GM18951 (cell line): ENCODE measurements at regions not wholly inside any gene's neighbourhood (a gene's known extent, or its start where the extent isn't known, plus 50 kb on each side); places are given as distances from the start of the nearest gene placed in this dataset.

Experiments used
- POLR2A ChIP-seq: IDR thresholded peaks from 4 replicates; pipeline ENCODE4 v1.6.1; 2011; ENCODE audit warnings: mild to moderate bottlenecking; ENCODE audit not compliant: insufficient read length, insufficient read depth; ENCODE audit errors: extremely low read depth
- in situ Hi-C: fragments of 300-500 bp; cut with MboI; formaldehyde crosslinking; loops from one replicate; pipeline ENCODE4 v1.12.0; 2022; ENCODE audit warnings: low sequenced_read_pairs, mixed read lengths, inconsistent platforms; ENCODE audit not compliant: unreplicated experiment

DNA sequence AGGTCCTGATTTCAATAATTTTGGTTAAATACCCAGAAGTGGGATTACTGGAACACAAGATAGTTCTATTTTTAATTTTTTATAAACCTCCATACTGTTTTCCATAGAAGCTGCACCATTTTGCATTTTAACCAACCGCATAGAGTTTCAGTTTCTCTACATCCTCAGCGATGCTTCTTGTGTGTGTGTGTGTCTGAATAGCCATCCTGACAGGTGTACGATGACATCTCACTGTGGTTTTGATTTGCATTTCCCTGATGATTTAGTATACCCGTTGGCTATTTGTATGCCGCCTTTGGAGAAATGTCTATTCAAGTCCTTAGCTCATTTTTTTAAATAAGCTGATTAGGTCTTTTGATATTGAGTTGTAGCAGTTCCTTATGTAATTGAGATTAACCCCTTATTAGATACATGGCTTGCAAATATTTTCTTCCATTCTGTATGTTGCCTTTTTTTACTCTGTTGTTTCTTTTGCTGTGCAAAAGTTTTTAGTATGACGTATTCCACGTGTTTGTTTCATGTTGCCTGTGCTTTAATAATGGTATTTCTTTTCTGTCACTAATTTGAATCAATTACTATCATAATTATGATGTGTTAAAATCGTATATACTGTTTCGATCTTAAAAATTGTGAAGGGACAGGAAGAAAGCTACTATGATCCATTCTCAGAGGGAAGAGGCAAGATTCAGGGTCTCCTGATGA, 227.2 kb upstream of the MON1B start:
- no peak for TF ChIP-seq POLR2A
- in situ Hi-C loops, result no loop called here

DNA sequence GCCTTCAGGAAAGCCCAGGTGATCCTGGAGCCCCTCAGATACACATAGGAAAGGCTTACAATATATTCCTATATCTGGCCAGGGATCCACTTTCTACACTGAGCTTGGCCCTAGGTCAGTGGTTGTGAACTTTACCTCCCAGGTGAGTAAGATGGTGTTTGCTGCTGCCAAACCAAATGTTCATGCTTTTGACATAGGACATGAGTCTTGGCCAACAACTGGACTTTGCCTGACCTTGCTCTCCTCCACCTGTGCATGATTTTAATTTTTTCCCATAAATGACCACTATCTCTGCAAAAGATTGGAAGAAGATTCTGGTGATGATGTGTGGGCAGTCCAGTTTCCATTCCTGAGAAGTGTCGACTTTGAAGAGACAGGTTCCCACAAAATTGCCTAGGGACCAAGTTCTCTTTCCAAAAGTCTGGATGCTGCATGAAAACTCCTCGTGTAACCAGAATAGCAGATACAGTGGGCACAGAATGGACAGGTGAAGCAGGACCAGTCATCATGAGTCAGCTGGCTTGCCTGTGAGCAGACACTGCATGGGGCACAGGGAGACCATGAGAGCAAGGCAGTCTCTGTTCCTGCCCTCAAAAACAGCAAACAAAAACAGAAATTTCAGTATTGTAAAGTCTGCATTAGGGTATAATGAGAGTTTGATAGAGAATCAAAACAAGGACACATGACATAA, 226.4 kb upstream of the MON1B start:
- no peak for TF ChIP-seq POLR2A
- in situ Hi-C loops, result no loop called here

DNA sequence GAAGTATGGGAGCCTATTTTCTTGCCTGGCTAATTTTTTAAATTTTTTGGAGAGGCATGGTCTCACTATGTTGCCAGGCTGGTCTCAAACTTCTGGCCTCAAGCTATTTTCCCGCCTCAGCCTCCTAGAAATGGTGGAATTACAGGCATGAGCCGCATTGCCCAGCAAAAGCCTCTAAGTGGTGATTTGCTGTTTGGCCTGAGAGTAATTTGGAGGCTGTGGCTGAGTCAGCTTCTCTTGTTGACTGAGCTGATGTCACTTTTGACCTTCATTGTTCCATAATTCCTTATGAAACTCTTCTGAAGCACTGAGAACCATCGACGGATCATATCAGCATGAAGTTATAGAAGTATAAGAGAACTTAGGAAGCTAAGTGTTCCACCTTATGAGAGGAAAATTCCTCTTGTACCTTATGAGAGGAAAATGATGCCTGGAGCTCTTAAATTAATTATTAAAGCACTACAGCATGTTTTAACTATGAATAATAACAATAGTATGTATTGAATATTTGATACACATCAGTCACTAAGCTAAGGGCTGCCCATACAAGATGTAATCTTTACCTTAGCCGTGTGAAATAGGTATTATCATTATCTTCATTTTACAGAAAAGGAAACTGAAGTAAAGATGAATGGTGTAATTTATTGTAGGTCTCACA, 220.8 kb upstream of the MON1B start:
- no peak for TF ChIP-seq POLR2A
- in situ Hi-C loops, result no loop called here

DNA sequence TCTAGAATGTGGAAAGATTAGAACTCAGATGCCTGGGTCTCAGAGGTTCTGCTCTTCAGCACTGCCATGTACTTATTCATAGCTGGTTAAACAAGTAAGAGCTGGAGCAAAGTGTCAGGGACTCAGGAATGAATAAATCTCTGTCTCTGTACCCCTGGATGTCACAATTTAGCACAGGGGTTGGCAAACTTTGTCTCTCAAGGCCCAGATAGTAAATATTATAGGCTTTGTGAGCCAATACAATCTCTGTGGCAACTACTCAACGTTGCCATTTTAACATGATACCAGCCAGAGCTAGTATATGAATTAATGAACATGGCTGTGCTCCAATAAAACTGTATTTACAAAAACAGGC, 220.3 kb upstream of the MON1B start:
- TF ChIP-seq POLR2A, result no peak
- in situ Hi-C loops, result no loop called here

DNA sequence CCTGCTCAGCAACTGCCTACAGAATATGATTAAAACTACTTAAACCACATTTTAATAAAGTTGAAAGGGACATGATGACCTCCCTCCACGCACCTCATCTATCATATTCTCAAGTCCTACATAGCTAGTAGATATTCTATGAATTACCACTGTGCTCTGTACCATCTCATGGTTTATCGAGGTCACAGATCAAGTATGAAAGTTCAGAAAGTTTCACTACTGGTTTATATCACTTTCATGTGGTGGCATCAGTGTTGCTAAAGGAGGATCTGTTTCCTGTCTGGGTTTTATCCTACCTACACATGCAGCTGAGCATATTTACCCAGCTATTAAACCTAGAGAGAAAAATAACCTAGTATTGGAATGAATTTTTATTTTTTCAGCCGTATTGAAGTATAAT, 214.9 kb upstream of the MON1B start:
- in situ Hi-C loops, result no loop called here
- TF ChIP-seq POLR2A, result no peak

DNA sequence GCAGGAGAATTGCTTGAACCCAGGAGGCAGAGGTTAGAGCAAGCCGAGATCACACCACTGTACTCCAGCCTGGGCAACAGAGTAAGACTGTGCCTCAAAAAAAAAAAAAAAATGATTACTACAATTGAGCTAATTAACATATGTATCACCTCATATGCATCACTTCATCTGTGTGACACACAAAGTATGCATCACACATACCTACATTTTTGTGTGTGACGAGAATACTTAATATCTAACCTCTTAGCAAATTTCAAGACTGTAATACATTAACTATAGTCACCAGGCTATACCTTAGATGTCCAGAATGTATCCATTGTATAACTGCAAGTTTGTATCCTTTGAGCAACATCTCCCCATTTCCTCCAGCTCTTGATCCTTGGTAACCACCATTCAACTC, 214.2 kb upstream of the MON1B start:
- no peak for TF ChIP-seq POLR2A
- in situ Hi-C loops, result no loop called here

DNA sequence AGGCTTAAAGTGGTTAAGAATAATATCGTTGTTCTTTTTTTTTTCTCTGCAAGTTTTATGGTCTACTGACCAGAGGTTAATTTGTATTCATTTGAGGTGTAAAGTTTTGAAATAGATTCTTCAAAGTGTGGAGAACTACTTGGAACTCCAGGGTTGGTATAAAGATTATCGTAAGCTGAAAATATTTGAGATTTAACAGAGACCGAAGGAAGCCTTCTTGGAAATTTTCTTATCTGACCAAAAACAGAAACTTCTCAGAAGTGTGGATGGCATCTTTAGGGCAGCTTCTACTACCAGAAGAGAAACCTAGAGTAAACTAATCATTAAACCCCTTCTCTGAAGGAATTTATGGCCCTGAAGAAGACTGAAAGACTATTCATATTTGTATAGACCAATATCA, 206.8 kb upstream of the MON1B start:
- TF ChIP-seq POLR2A, result no peak
- in situ Hi-C loops, result no loop called here

DNA sequence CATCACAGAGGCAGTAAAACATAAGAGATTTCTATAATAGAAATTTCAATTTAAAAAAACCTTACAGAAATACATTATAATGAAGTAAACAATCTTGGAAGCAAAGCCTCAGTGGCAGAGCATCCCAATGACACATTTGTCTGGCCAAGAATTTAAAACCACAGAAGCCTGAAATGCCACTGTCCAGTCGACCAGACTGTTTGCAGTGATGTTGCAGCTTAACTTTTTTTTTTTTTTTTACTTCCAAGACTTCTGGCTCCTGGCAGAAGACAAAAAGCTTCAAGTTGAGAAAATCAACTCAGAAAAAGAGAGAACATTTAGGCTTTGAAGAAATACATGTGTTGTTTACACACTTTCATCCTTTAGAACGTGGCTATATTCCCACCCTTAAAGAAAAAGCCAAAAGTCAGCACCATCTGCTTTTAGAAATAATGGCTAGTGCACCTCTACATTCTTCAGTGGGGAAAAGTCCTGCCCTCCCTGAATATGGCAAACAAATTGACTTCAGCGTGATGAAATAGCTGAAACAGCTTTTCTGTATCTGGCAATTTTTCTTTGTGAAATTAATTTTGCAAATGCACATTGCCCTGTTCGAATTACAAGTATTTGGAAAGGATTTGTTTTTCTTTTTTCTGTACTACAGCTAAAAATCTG, 205.5 kb upstream of the MON1B start:
- in situ Hi-C loops, result no loop called here
- no peak for TF ChIP-seq POLR2A

DNA sequence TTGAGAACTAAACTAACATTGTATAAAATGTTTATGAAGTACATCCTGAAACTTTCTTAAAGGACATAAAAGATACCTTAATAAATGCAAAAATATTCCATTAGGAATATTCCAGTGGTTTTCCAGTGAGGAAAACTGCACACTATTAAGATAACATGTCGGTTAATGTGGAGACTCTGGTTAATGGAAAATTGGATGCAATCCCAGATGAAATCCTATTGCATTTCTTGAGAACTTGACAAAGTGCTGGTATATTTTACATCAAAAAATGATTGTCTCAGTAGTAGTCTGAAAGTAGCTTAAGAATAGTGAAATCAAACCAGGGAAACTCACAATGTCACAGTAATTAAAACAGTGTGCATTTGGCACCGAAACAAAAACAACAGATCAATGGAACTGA, 202.5 kb upstream of the MON1B start:
- TF ChIP-seq POLR2A, result no peak
- in situ Hi-C loops, result no loop called here

DNA sequence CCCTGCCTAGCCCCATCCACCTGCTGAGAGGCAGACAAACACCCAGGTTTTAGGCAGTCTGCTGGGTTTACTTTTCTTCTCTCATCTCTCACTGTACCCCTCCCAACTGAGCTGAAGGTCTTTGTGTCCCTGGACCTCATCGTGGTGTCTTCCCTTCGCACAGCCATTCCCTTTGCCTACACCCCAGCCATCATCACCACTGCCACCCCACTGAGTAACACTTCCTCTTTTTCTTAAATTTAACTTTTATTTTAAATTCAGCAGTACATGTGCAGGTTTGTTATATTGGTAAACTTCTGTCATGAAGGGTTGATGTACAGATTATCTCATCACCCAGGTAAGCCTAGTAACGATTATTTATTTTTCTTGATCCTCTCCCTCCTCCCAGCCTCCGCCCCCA, 188.3 kb upstream of the MON1B start:
- in situ Hi-C loops, result no loop called here
- TF ChIP-seq POLR2A, result no peak

DNA sequence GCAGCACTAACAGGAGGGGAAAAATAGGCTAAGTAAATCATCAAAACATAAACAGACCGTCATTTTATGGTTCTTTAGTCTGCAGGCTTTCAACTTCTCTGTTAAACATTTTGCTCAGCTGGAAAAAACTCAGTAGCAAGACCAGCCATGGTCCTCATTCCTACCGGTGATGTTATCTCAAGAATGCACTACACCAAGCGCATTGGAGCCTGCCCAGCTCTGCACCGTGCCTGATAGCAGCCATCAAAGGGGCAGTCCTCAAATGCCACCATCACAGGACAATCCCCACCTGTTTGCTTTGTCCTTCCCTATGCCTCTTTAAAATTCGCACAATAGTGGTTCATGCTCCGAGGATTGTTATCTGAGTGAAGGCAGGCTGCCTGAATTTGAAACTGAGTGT, 181.5 kb upstream of the MON1B start:
- no peak for TF ChIP-seq POLR2A
- in situ Hi-C loops, result no loop called here

DNA sequence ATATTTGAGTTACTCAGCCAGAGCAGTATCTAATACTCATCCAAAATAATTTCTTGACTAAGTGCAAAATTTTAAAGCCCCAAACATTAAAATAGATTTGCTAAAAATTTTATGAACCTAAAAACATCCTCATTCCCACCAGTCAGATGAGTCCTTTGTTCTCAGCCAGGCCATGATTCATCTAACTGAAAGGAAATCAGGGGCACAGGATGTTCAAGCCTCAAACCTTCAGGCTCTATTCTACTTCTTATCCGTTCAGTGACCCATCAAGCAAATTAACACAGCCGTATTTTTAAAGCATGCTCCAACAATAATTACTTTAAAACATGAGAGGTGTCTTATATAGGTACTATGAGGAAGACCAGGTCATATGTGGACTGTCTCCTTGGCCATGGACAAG, 176.5 kb upstream of the MON1B start:
- in situ Hi-C loops, result no loop called here
- no peak for TF ChIP-seq POLR2A

DNA sequence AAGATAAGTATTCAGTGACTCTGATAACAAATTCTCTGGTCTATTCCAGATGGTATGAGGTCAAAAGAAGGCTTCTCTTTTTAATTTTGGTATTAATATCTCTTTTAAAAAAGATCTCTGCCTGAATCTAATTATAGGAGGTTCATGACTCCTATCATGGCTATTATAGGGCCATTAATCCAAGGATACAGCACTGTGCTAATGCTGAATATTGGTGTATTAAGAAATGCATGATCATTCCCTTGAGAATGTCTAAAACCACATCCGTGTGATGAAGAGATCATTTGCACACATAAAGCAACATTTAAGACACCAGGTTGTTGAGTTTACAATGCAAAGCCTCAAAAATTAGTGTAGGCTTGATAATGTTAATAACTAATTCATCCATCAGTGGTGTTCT, 160.4 kb upstream of the MON1B start:
- in situ Hi-C loops, result no loop called here
- no peak for TF ChIP-seq POLR2A
